ENCODE measurements at regions not wholly inside any gene's neighbourhood (a gene's known extent, or its start where the extent isn't known, plus 50 kb on each side); places are given as distances from the start of the nearest gene placed in this dataset.

GRCh38 chr3:159139326-159139725, 337.5 kb downstream of the MFSD1 start:
- no peak for TF ChIP-seq CTCF (conservative IDR thresholded peaks at IDR 0.05; ENCODE audit: low read length)
- no peak for TF ChIP-seq EZH2phosphoT487 (IDR thresholded peaks at IDR 0.05; ENCODE audit: borderline replicate concordance, low read depth, low read length)

All from OCI-LY7 (cell line).